H1 (cell line): ENCODE measurements at regions not wholly inside any gene's neighbourhood (a gene's known extent, or its start where the extent isn't known, plus 50 kb on each side); places are given as distances from the start of the nearest gene placed in this dataset.

Source experiments
- CTCF ChIA-PET: fragments of 300-600 bp; sonication (Branson Sonifier 250); formaldehyde crosslinking; loops from one replicate; lab custom pipeline; 2021; ENCODE audit not compliant: partially characterized antibody; lab: Charles Lee
- POLR2A ChIA-PET: fragments of 300-600 bp; sonication (Branson Sonifier 250); formaldehyde crosslinking; loops from one replicate; lab custom pipeline; 2021; ENCODE audit warnings: inconsistent platforms; ENCODE audit not compliant: partially characterized antibody; lab: Charles Lee
- DNase-seq, 2 experiments: peaks; one replicate each; pipeline versions ENCODE4 v3.0.0 to v3.0.0-alpha.2; 2010 to 2022; ENCODE audit warnings: low spot score in 2 of 2, low read depth in 1 of 2, mixed read lengths in 1 of 2
- FAIRE-seq: peaks from 2 replicates; lab custom pipeline; 2011; peaks lifted over from hg19 to GRCh38; lab: Jason Lieb, UNC
- H2AFZ ChIP-seq: 2 replicates; pipeline ENCODE4 v1.8.1; 2012; ENCODE audit warnings: low read length, inconsistent platforms
- H2AK5ac ChIP-seq: 2 replicates; pipeline ENCODE4 v1.6.1; 2013; ENCODE audit warnings: low read depth, low read length
- H2BK120ac ChIP-seq: replicated peaks from 2 replicates; pipeline ENCODE3; 2013; ENCODE audit warnings: low read depth, low read length, inconsistent platforms
- H2BK12ac ChIP-seq: 2 replicates; pipeline ENCODE4 v1.6.1; 2013; ENCODE audit warnings: low read depth, low read length
- H2BK15ac ChIP-seq: 2 replicates; pipeline ENCODE4 v1.6.1; 2013; ENCODE audit warnings: low read length
- H2BK20ac ChIP-seq: 2 replicates; pipeline ENCODE4 v1.6.1; 2013; ENCODE audit warnings: low read length
- H2BK5ac ChIP-seq: 2 replicates; pipeline ENCODE4 v1.6.1; 2013; ENCODE audit warnings: low read depth, low read length
- H3K14ac ChIP-seq: 2 replicates; pipeline ENCODE4 v1.6.1; 2013; ENCODE audit warnings: inconsistent platforms; ENCODE audit not compliant: insufficient read length
- H3K18ac ChIP-seq: 2 replicates; pipeline ENCODE4 v1.6.1; 2013; ENCODE audit warnings: low read length; ENCODE audit errors: extremely low read depth
- H3K23ac ChIP-seq: 2 replicates; pipeline ENCODE4 v1.6.1; 2013; ENCODE audit warnings: inconsistent platforms; ENCODE audit not compliant: insufficient read length
- H3K23me2 ChIP-seq: 2 replicates; pipeline ENCODE4 v1.6.1; 2013; ENCODE audit warnings: low read depth, low read length
- H3K27ac ChIP-seq: 2 replicates; pipeline ENCODE4 v1.6.1; 2011; ENCODE audit warnings: low read depth, low read length, inconsistent platforms
- H3K27me3 ChIP-seq, 4 experiments: replicated peaks in 1 of 4; 1 replicate in 1 of 4; 2 replicates in 3 of 4; pipeline versions ENCODE4 v1.6.1 to v1.8.1; 2011 to 2013; ENCODE audit warnings: low read length in 3 of 4, mild to moderate bottlenecking in 3 of 4, inconsistent platforms in 2 of 4, mixed read lengths in 2 of 4, moderate library complexity in 1 of 4; ENCODE audit not compliant: control insufficient read depth in 3 of 4, insufficient read depth in 3 of 4; ENCODE audit errors: extremely low read depth in 1 of 4
- H3K36me3 ChIP-seq, 4 experiments: 2 replicates each; pipeline versions ENCODE4 v1.6.1 to v1.8.1; 2011 to 2013; ENCODE audit warnings: mild to moderate bottlenecking in 4 of 4, low read length in 3 of 4, moderate library complexity in 2 of 4, control low read depth in 1 of 4, inconsistent platforms in 1 of 4; ENCODE audit not compliant: insufficient read depth in 4 of 4, control insufficient read depth in 2 of 4
- H3K4ac ChIP-seq: replicated peaks from 2 replicates; pipeline ENCODE3; 2013; ENCODE audit warnings: low read length, low read depth, mixed read lengths, inconsistent platforms; ENCODE audit not compliant: insufficient read length
- H3K4me1 ChIP-seq, 4 experiments: replicated peaks in 1 of 4; 1 replicate in 1 of 4; 2 replicates in 3 of 4; pipeline versions ENCODE4 v1.6.1 to v1.8.1; 2011 to 2013; ENCODE audit warnings: low read length in 3 of 4, inconsistent platforms in 2 of 4, mixed read lengths in 1 of 4; ENCODE audit not compliant: insufficient read depth in 4 of 4, control insufficient read depth in 3 of 4
- H3K4me2 ChIP-seq, 2 experiments: 2 replicates each; pipeline versions ENCODE4 v1.6.1 to v1.8.1; 2011 to 2013; ENCODE audit warnings: low read depth in 2 of 2, low read length in 2 of 2, control low read depth in 1 of 2, inconsistent platforms in 1 of 2, mild to moderate bottlenecking in 1 of 2; ENCODE audit not compliant: insufficient read depth in 1 of 2
- H3K4me3 ChIP-seq, 4 experiments: fragments of 200-600, 300-600 bp in 1 of 4; sonication (generic), shearing (Covaris generic), sonication (Bioruptor Twin) in 1 of 4; 2 replicates each; pipeline versions ENCODE4 v1.5.1 to v1.8.1; 2011 to 2016; ENCODE audit warnings: low read length in 4 of 4, low read depth in 3 of 4, control low read depth in 2 of 4, inconsistent platforms in 2 of 4, mild to moderate bottlenecking in 2 of 4, mixed read lengths in 1 of 4, moderate library complexity in 1 of 4; ENCODE audit not compliant: insufficient read depth in 2 of 4; ENCODE audit errors: extremely low read depth in 1 of 4
- H3K56ac ChIP-seq: replicated peaks from 2 replicates; pipeline ENCODE3; 2013; ENCODE audit warnings: low read depth, mild to moderate bottlenecking, mixed read lengths, low read length, inconsistent platforms; ENCODE audit not compliant: insufficient read length
- H3K79me1 ChIP-seq: 2 replicates; pipeline ENCODE4 v1.6.1; 2013; ENCODE audit warnings: low read depth, low read length, control low read depth
- H3K79me2 ChIP-seq, 2 experiments: 2 replicates each; pipeline versions ENCODE4 v1.6.1 to v1.8.1; 2012 to 2013; ENCODE audit warnings: low read length in 2 of 2, mild to moderate bottlenecking in 2 of 2, inconsistent platforms in 1 of 2; ENCODE audit not compliant: insufficient read depth in 2 of 2, control insufficient read depth in 1 of 2
- H3K9ac ChIP-seq, 4 experiments: replicated peaks in 1 of 4; 1 replicate in 1 of 4; 2 replicates in 3 of 4; pipeline versions ENCODE4 v1.6.1 to v1.8.1; 2011 to 2013; ENCODE audit warnings: low read depth in 3 of 4, low read length in 3 of 4, control low read depth in 2 of 4, mild to moderate bottlenecking in 2 of 4, moderate library complexity in 2 of 4, inconsistent platforms in 1 of 4; ENCODE audit errors: extremely low read depth in 1 of 4
- H3K9me3 ChIP-seq, 2 experiments: 2 replicates each; pipeline versions ENCODE4 v1.6.1 to v1.8.1; 2012 to 2013; ENCODE audit warnings: mild to moderate bottlenecking in 2 of 2, moderate library complexity in 2 of 2, control low read depth in 1 of 2, inconsistent platforms in 1 of 2, low read depth in 1 of 2, low read length in 1 of 2, mixed read lengths in 1 of 2; ENCODE audit not compliant: insufficient read depth in 2 of 2
- H4K20me1 ChIP-seq, 2 experiments: replicated peaks in 1 of 2; 2 replicates each; pipeline versions ENCODE3 to v1.8.1; 2011 to 2013; ENCODE audit warnings: inconsistent platforms in 2 of 2, low read length in 2 of 2, mild to moderate bottlenecking in 1 of 2; ENCODE audit not compliant: insufficient read depth in 2 of 2, control insufficient read depth in 1 of 2
- H4K5ac ChIP-seq: 2 replicates; pipeline ENCODE4 v1.6.1; 2013; ENCODE audit warnings: low read length, low read depth, mixed read lengths, inconsistent platforms; ENCODE audit not compliant: insufficient read length
- H4K8ac ChIP-seq: 2 replicates; pipeline ENCODE4 v1.8.0; 2013; ENCODE audit warnings: mild to moderate bottlenecking, moderate library complexity, low read length, inconsistent platforms; ENCODE audit not compliant: insufficient read depth; ENCODE audit errors: extremely low read depth
- H4K91ac ChIP-seq: replicated peaks from 2 replicates; pipeline ENCODE3; 2013; ENCODE audit warnings: low read length, mixed read lengths, inconsistent platforms; ENCODE audit not compliant: insufficient read length
- NANOG ChIP-seq: IDR thresholded peaks from 2 replicates; pipeline ENCODE4 v1.6.1; 2011; ENCODE audit warnings: low read length, low read depth, mild to moderate bottlenecking, inconsistent platforms; ENCODE audit not compliant: insufficient read depth, poor library complexity, severe bottlenecking
- SIX5 ChIP-seq: IDR thresholded peaks from 2 replicates; pipeline ENCODE4 v1.6.1; 2011; ENCODE audit warnings: mild to moderate bottlenecking, low read depth, low read length
- TAF1 ChIP-seq: IDR thresholded peaks from 2 replicates; pipeline ENCODE4 v1.6.1; 2011; ENCODE audit warnings: mild to moderate bottlenecking, low read depth, low read length
- whole genome bisulfite sequencing, 2 experiments: shearing (Covaris generic) in 1 of 2; methylation state at CpG; one replicate each; pipeline versions ENCODE4 v1.1.6 to v1.1.7; 2013 to 2015; ENCODE audit warnings: low lambda C conversion rate in 2 of 2, mixed read lengths in 2 of 2, inconsistent platforms in 1 of 2, low coverage in 1 of 2, missing lambda C conversion rate in 1 of 2; ENCODE audit not compliant: insufficient replicate concordance in 2 of 2, insufficient coverage in 1 of 2, insufficient read length in 1 of 2; ENCODE audit errors: extremely low coverage in 1 of 2, missing lambda C conversion rate in 1 of 2; 5-methylcytosine and 5-hydroxymethylcytosine counted together

GRCh38 chr2:149747456-149747855 lies 159.9 kb upstream of the MMADHC start:
- no peak for DNase-seq
- H3K9ac ChIP-seq, result no peak overlapping the region
- WGBS, 2 experiments, result 80% methylated on average over 1 of the region's 1 CpG; no CpG with 5 or more reads in 1 of the 2 experiments
- H2BK15ac ChIP-seq, result no peak overlapping the region
- no peak for TF ChIP-seq SIX5
- TF ChIP-seq TAF1, result no peak
- TF ChIP-seq NANOG, result no peak
- H2BK20ac ChIP-seq, result no peak overlapping the region
- no peaks in the 10 kb centered on the region for H3K79me1 ChIP-seq
- POLR2A ChIA-PET, result no interaction called here
- no peaks in the 10 kb centered on the region for H3K36me3 ChIP-seq
- H4K5ac ChIP-seq, result no peak overlapping the region
- no peak overlapping the region for H3K18ac ChIP-seq
- H2BK5ac ChIP-seq, result no peak overlapping the region
- no peak overlapping the region for H3K4me3 ChIP-seq
- H2AFZ ChIP-seq, result no peak overlapping the region
- H3K79me2 ChIP-seq, result no peaks in the 10 kb centered on the region
- no peak overlapping the region for H2BK12ac ChIP-seq
- H3K14ac ChIP-seq, result no peak overlapping the region
- H3K9me3 ChIP-seq, result no peaks in the 10 kb centered on the region
- no peaks in the 10 kb centered on the region for H3K27me3 ChIP-seq
- no peak overlapping the region for H3K23ac ChIP-seq
- no peak overlapping the region for H3K56ac ChIP-seq
- H3K4ac ChIP-seq, result no peak overlapping the region
- no peaks in the 10 kb centered on the region for H4K20me1 ChIP-seq
- CTCF ChIA-PET, result no interaction called here
- no peak overlapping the region for H2AK5ac ChIP-seq
- no peaks in the 10 kb centered on the region for H3K23me2 ChIP-seq
- no peak overlapping the region for H3K27ac ChIP-seq
- H2BK120ac ChIP-seq, result no peak overlapping the region
- H4K91ac ChIP-seq, result no peak overlapping the region
- peaks cover 0 to 4% (median 0%) of the 10 kb centered on the region in 4 experiments; a peak in 1 of 7 replicates for H3K4me1 ChIP-seq
- no peak overlapping the region for H3K4me2 ChIP-seq
- no peak for FAIRE-seq
- H4K8ac ChIP-seq, result no peak overlapping the region
